Left lung (tissue), 4 donors: ENCODE measurements at regions not wholly inside any gene's neighbourhood (a gene's known extent, or its start where the extent isn't known, plus 50 kb on each side); places are given as distances from the start of the nearest gene placed in this dataset.

Experiments used
- ATAC-seq: fragments of 200-7000 bp; cut with Tn5 transposase; one replicate; pipeline ENCODE4 v1.9.1; 2020; ENCODE audit warnings: moderate library complexity
- DNase-seq, 4 donors: peaks; one replicate each; pipeline ENCODE4 v3.0.0-alpha.2; 2013 to 2020
- H3K27ac ChIP-seq, 2 donors: fragments of 200-600 bp; sonication (generic) in 1 of 2; one replicate each; pipeline versions ENCODE4 v1.5.0 to v1.8.0; 2020 to 2021
- H3K27me3 ChIP-seq, 2 donors: fragments of 200-600 bp; sonication (generic) in 1 of 2; one replicate each; pipeline versions ENCODE4 v1.5.0 to v1.8.0; 2020 to 2021
- H3K36me3 ChIP-seq, 2 donors: fragments of 200-600 bp; sonication (generic) in 1 of 2; one replicate each; pipeline versions ENCODE4 v1.5.0 to v1.8.0; 2020 to 2021
- H3K4me1 ChIP-seq, 2 donors: fragments of 200-600 bp; one replicate each; pipeline ENCODE4 v1.8.0; 2021
- H3K4me3 ChIP-seq, 2 donors: fragments of 200-600 bp; sonication (generic) in 1 of 2; one replicate each; pipeline versions ENCODE4 v1.5.0 to v1.8.0; 2020 to 2021; ENCODE audit warnings: mild to moderate bottlenecking in 1 of 2
- H3K9me3 ChIP-seq, 2 donors: fragments of 200-600 bp; sonication (generic) in 1 of 2; one replicate each; pipeline versions ENCODE4 v1.5.0 to v1.8.0; 2020 to 2021
- CTCF ChIP-seq, 2 donors: fragments of 200-600 bp; sonication (generic) in 1 of 2; IDR thresholded peaks; one replicate each; pipeline versions ENCODE4 v1.5.0 to v1.8.0; 2021; ENCODE audit warnings: antibody characterized with exemption in 2 of 2
- intact Hi-C, 2 donors: fragments of 100-400 bp; cut with DNase I; formaldehyde crosslinking; loops; one replicate each; pipeline versions ENCODE4 v1.11.2 to v1.14.2; 2022
- donor health status: DM: no; HTN: yes; CAD: no.
- donor health status: DM: no; HTN: no; CAD: no.

DNA sequence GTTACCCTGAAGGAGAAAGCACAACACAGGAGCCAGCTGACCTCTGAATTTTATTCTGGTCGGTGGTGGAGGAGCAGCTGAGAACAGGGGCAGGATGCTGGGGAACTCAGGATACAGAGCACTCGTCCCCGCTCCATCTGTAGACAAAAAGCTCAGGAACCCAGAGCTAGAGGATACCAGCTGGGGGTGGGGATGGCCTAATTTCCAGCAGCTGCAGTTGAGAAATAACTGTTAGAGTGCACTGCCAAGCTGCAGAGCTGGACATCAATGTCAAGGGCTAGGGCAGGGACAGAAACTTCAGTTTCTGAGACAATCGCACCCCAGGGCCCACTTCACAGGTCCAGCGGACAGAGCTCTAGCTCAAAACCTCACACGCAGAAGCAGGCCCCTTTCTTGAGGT, 122.1 kb upstream of the GUCY1A1 start:
- ATAC-seq: no peak
- TF ChIP-seq CTCF (IDR thresholded peaks at IDR 0.05): no peak
- DNase-seq: no peak
- intact Hi-C loops: no loop called here
- H3K36me3 ChIP-seq: no peaks in the 10 kb centered on the region
- H3K27ac ChIP-seq: no peak overlapping the region
- H3K4me3 ChIP-seq: no peak overlapping the region
- H3K27me3 ChIP-seq: no peaks in the 10 kb centered on the region
- no peaks in the 10 kb centered on the region for H3K4me1 ChIP-seq
- H3K9me3 ChIP-seq: no peaks in the 10 kb centered on the region

DNA sequence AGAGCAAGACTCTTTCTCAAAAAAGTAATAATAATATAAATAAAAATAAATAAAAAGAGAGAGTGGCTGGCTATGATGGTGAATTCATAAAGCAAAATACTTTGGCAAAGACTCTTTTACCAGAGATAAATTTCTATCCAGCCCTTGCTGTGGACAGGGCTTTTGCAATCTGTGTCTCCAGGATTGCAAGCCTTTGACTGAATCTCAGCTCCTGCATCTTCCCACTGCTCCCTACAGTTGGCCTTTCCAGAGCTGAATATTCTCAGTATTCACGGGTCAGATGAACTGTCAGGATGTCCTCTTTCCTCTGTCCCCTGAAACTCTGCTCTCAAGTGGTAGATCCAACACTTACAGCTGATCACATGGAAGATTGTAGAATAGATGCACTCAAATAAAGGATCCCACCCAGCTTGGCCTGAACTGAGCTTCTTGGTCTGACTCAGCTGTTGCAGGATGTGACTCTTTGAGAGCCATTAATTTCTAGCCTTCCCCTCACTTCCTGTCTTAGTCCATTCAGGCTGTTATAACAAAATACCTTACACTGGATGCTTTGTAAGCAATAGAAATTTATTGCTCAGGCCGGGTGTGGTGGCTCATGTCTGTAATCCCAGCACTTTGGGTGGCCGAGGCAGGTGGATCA, 123.4 kb upstream of the GUCY1A1 start:
- no peaks in the 10 kb centered on the region for H3K9me3 ChIP-seq
- no peaks in the 10 kb centered on the region for H3K36me3 ChIP-seq
- H3K27ac ChIP-seq: peak overlapping the region in 1 of 2 donors; percentile 28
- intact Hi-C loops: no loop called here
- peak; percentile 39 for ATAC-seq
- TF ChIP-seq CTCF (IDR thresholded peaks at IDR 0.05): no peak
- no peak for DNase-seq
- H3K27me3 ChIP-seq: no peaks in the 10 kb centered on the region
- H3K4me3 ChIP-seq: no peak overlapping the region
- no peaks in the 10 kb centered on the region for H3K4me1 ChIP-seq

DNA sequence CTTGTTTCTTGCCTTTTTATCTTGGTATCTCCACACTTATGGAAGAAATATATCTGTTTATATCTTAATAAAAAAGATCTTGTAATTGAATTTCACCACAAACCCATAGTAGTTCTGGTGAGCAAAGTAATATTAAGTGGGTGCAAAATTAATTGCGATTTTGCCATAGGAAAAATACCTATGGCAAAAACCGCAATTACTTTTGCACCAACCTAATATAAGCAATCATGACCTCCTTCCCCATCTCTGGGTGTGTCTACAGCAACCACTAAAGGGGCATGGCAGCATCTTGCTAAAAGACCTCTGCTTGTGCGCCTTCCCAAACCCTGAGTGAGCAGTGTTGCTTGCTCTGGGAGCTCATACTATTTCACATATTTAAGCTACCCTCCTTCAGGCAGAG, 124.2 kb upstream of the GUCY1A1 start:
- no peak for TF ChIP-seq CTCF (IDR thresholded peaks at IDR 0.05)
- intact Hi-C loops: no loop called here

GRCh38 chr4:155541716-155542115, 124.9 kb upstream of the GUCY1A1 start:
- Histone ChIP-seq H3K4me3 (no peak overlapping the region), H3K4me1 (no peaks in the 10 kb centered on the region), H3K9me3 (no peaks in the 10 kb centered on the region), H3K27ac (no peak overlapping the region), H3K36me3 (no peaks in the 10 kb centered on the region), H3K27me3 (no peaks in the 10 kb centered on the region)
- DNase-seq (no peak), ATAC-seq (no peak)
- no peak for TF ChIP-seq CTCF (IDR thresholded peaks at IDR 0.05)
- intact Hi-C loops: no loop called here

More for the DNA sequence above, 124.2 kb upstream of the GUCY1A1 start:
- no peak for DNase-seq
- Histone ChIP-seq H3K9me3 (no peaks in the 10 kb centered on the region), H3K27me3 (no peaks in the 10 kb centered on the region), H3K27ac (no peak overlapping the region), H3K36me3 (no peaks in the 10 kb centered on the region), H3K4me1 (no peaks in the 10 kb centered on the region), H3K4me3 (no peak overlapping the region)
- ATAC-seq: no peak

DNA sequence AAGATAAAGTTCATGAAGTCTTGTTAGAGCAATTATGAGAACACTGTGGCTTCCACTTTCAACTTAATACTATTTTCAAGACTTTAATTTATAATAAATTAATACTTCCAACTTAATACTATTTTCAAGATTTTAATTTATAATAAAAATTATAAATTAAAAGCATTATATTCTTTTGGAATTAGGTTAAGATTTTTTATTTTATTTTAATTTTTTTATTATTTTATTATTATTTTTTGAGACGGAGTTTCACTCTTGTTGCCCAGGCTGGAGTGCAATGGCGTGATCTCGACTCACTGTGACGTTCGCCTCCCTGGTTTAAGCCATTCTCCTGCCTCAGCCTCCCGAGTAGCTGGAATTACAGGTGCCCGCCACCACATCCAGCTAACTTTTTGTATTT, 126.0 kb upstream of the GUCY1A1 start:
- no peak for ATAC-seq
- no peak for TF ChIP-seq CTCF (IDR thresholded peaks at IDR 0.05)
- intact Hi-C loops: no loop called here

More for the DNA sequence above, 126.0 kb upstream of the GUCY1A1 start:
- no peak for DNase-seq
- Histone ChIP-seq H3K9me3 (no peaks in the 10 kb centered on the region), H3K27ac (no peak overlapping the region), H3K4me1 (no peaks in the 10 kb centered on the region), H3K27me3 (no peaks in the 10 kb centered on the region), H3K36me3 (no peaks in the 10 kb centered on the region), H3K4me3 (no peak overlapping the region)
